ENCODE measurements at regions not wholly inside any gene's neighbourhood (a gene's known extent, or its start where the extent isn't known, plus 50 kb on each side); places are given as distances from the start of the nearest gene placed in this dataset.

DNA sequence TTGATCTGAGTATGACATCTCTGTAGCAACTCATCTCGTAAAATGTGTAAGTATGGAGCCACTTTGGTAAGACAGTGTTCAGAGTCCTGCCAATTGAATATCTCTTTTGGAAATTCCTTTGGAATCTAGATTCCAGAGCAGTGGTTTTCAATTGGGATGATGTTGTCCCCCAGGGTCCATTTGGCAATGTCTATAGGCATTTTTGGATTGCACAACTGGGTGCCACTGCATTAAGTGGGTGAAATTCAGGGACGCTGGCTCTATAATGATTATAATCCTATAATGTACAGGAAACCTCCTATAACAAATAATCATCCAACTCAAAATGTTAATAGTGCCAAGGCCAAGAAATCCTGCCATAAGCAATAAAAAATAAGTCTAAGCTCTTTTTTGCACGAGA is 404.8 kb upstream of the RAG2 start:
- Histone ChIP-seq H3K27me3 (no peaks in the 10 kb centered on the region), H3K4me1 (ENCODE audit: insufficient read depth) (no peaks in the 10 kb centered on the region), H3K27ac (no peak overlapping the region), H3K4me3 (no peak overlapping the region), H3K9me3 (no peaks in the 10 kb centered on the region), H3K36me3 (no peaks in the 10 kb centered on the region)
- 70 to 81% (median 79%) methylated on average over 3 of the region's 3 CpGs for WGBS, 3 donors
- TF ChIP-seq, protein P1, sequence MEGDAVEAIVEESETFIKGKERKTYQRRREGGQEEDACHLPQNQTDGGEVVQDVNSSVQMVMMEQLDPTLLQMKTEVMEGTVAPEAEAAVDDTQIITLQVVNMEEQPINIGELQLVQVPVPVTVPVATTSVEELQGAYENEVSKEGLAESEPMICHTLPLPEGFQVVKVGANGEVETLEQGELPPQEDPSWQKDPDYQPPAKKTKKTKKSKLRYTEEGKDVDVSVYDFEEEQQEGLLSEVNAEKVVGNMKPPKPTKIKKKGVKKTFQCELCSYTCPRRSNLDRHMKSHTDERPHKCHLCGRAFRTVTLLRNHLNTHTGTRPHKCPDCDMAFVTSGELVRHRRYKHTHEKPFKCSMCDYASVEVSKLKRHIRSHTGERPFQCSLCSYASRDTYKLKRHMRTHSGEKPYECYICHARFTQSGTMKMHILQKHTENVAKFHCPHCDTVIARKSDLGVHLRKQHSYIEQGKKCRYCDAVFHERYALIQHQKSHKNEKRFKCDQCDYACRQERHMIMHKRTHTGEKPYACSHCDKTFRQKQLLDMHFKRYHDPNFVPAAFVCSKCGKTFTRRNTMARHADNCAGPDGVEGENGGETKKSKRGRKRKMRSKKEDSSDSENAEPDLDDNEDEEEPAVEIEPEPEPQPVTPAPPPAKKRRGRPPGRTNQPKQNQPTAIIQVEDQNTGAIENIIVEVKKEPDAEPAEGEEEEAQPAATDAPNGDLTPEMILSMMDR (IDR thresholded peaks at IDR 0.05) = no peak
- no peak for TF ChIP-seq EP300 (IDR thresholded peaks at IDR 0.05)
- no peak for DNase-seq
- intact Hi-C loops (cut with DNase I) = no loop called here

DNA sequence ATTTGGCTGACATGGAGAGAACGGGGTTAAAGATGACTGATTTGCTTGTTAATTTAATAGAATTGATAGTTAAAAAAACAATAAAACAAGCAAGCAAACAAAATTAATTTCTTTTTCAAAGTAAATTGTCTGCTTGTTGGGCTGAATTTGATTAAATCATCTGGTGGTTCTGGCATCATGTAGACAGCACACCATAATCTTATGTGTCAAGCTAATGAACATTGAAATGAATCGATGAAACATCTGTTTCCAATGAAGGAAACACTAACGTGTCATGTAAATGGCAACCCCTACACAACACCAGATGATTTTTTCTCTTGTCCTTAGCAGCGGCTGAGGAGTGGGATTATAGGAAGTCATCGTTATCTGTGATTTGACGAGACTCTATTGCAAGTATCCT is 399.6 kb upstream of the RAG2 start:
- Histone ChIP-seq H3K4me3 (no peak overlapping the region), H3K27ac (no peak overlapping the region), H3K36me3 (no peaks in the 10 kb centered on the region), H3K27me3 (no peaks in the 10 kb centered on the region), H3K9me3 (no peaks in the 10 kb centered on the region), H3K4me1 (ENCODE audit: insufficient read depth) (no peaks in the 10 kb centered on the region)
- DNase-seq = no peak
- WGBS, 3 donors = 20 to 32% (median 28%) methylated on average over 6 of the region's 6 CpGs
- TF ChIP-seq POLR2A (IDR thresholded peaks at IDR 0.05) (no peak), EP300 (IDR thresholded peaks at IDR 0.05) (no peak)
- TF ChIP-seq, protein P1 (IDR thresholded peaks at IDR 0.05) = no peak
- intact Hi-C loops (cut with DNase I) = no loop called here

DNA sequence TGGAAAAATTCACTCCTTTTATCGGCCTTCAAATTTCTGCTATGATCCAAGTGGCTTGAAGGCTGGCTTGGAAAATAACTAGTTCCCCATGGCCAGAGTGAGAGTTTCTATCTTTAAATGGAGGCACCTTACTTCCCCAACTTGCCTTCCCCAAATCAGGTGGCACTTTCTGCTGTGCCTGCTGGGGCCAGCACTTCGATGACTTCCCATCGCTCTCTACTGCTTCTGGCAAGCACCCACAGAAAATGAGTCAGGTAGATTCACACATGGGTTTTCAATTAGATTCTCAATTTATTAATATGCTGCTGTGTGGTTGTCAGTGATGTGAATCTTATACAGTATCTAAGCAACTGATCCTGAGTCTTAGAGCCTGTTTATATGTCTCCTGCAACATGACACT is 398.8 kb upstream of the RAG2 start:
- TF ChIP-seq EP300 (IDR thresholded peaks at IDR 0.05) = no peak
- TF ChIP-seq, protein P1 (IDR thresholded peaks at IDR 0.05) = no peak
- no peak for TF ChIP-seq POLR2A (IDR thresholded peaks at IDR 0.05)
- WGBS, 3 donors = 92 to 96% (median 93%) methylated on average over 3 of the region's 3 CpGs
- no peak for DNase-seq

DNA sequence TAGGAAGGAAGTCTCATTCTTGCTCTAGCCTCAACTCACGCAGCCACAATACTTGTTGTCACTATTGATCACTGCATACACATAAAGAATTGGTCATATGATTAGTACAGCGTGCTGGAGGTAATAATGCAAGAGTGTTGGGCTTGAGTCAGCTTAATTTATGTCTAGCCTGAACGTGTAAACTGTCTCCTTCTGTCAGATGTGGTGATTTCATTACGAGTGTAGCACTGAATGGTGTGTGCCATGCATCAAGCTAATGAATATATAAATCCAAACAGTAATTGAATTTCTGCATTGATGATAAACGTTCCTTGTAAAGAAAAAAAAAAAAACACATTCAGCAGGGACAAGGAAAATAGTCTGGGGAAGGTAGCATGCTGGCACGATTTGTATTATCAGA is 396.2 kb upstream of the RAG2 start:
- no peak for DNase-seq
- Histone ChIP-seq H3K9me3 (no peaks in the 10 kb centered on the region), H3K36me3 (no peaks in the 10 kb centered on the region), H3K4me1 (ENCODE audit: insufficient read depth) (no peaks in the 10 kb centered on the region), H3K27me3 (no peaks in the 10 kb centered on the region), H3K27ac (no peak overlapping the region), H3K4me3 (no peak overlapping the region)
- intact Hi-C loops (cut with DNase I) = no loop called here
- WGBS, 3 donors = 60 to 69% (median 61%) methylated on average over 6 of the region's 6 CpGs
- TF ChIP-seq POLR2A (IDR thresholded peaks at IDR 0.05) = no peak
- TF ChIP-seq EP300 (IDR thresholded peaks at IDR 0.05) = no peak
- TF ChIP-seq, protein P1 (IDR thresholded peaks at IDR 0.05) = no peak

More for the DNA sequence above, 398.8 kb upstream of the RAG2 start:
- no peak overlapping the region for H3K4me3 ChIP-seq
- H3K27me3 ChIP-seq = no peaks in the 10 kb centered on the region
- no peaks in the 10 kb centered on the region for H3K36me3 ChIP-seq
- intact Hi-C loops (cut with DNase I) = no loop called here
- no peak overlapping the region for H3K27ac ChIP-seq
- H3K9me3 ChIP-seq = no peaks in the 10 kb centered on the region
- no peaks in the 10 kb centered on the region for H3K4me1 ChIP-seq (ENCODE audit: insufficient read depth)

DNA sequence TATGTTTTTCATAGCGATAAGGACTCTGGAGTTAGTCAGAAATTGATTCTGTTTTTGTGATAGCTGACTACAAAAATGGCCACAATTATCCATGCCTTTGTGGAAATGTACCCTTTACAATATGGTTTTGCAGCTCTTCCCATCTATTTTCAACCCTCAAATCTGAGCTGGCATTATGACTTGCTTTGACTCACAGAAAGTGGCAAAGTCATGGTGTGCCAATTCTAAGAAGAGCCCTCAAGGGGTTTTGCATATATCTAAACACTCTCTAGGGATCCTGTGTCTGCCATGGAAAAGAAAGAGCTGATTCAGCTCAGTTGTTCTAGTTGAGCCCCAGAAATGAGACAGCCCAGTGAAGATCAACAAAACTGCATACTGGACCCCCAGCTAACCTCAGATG is 390.5 kb upstream of the RAG2 start:
- no peak overlapping the region for H3K27ac ChIP-seq
- no peak overlapping the region for H3K4me3 ChIP-seq
- H3K27me3 ChIP-seq = no peaks in the 10 kb centered on the region
- intact Hi-C loops (cut with DNase I) = no loop called here
- DNase-seq = no peak
- H3K36me3 ChIP-seq = no peaks in the 10 kb centered on the region
- H3K4me1 ChIP-seq (ENCODE audit: insufficient read depth) = no peaks in the 10 kb centered on the region
- no peaks in the 10 kb centered on the region for H3K9me3 ChIP-seq
- no peak for TF ChIP-seq EP300 (IDR thresholded peaks at IDR 0.05)
- TF ChIP-seq POLR2A (IDR thresholded peaks at IDR 0.05) = no peak
- TF ChIP-seq, protein P1 (IDR thresholded peaks at IDR 0.05) = no peak
- WGBS, 3 donors = 92 to 94% (median 93%) methylated on average over 1 of the region's 1 CpG

Measured in ovary (tissue), 7 donors.